NB4 (cell line): ENCODE measurements at regions not wholly inside any gene's neighbourhood (a gene's known extent, or its start where the extent isn't known, plus 50 kb on each side); places are given as distances from the start of the nearest gene placed in this dataset.
"Not testable (repeated sequence)": the region's sequence is repeated elsewhere in the genome, so short reads cannot be mapped to it uniquely, and the experiment has no call there.

Source experiments
- DNase-seq: peaks from one replicate; pipeline ENCODE4 v3.0.0; 2010; ENCODE audit warnings: low read depth
- H3K4me3 ChIP-seq: one replicate; pipeline ENCODE4 v1.5.1; 2011; ENCODE audit warnings: mild to moderate bottlenecking, low read depth, low read length, moderate library complexity
- MAX ChIP-seq: IDR thresholded peaks from 2 replicates; pipeline ENCODE4 v1.6.1; 2011; ENCODE audit warnings: low read depth, low read length
- MYC ChIP-seq: IDR thresholded peaks from 2 replicates; pipeline ENCODE4 v1.6.1; 2011; ENCODE audit warnings: low read depth, low read length
- POLR2A ChIP-seq: IDR thresholded peaks from 2 replicates; pipeline ENCODE4 v1.6.1; 2011; ENCODE audit warnings: mild to moderate bottlenecking; ENCODE audit not compliant: insufficient read length; ENCODE audit errors: extremely low read depth
- TF ChIP-seq, protein P1 (sequence below): IDR thresholded peaks from one replicate; pipeline ENCODE4 v1.5.1; 2012; ENCODE audit warnings: low read depth, low read length

DNA sequence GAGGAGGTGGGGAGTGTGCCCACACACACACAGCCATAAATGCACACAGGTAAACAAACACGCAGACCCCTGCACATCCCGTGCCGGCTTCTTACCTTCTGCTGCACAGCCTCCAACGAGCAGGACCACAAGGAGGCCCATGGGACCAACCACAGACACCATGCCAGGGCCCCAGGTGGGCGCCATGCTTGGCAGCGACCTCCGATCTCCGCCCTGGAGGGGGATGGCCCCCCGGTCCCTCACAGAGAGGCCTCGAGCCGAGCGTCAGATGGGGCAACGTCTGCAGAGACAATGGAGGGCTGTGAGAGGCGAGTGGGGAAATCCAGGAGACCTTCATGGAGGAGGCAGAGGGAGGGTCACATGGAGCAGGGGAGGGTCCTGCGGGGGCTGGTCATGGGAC, 54.7 kb downstream of the PTPRS start:
- TF ChIP-seq MAX, result no peak
- TF ChIP-seq, protein P1, sequence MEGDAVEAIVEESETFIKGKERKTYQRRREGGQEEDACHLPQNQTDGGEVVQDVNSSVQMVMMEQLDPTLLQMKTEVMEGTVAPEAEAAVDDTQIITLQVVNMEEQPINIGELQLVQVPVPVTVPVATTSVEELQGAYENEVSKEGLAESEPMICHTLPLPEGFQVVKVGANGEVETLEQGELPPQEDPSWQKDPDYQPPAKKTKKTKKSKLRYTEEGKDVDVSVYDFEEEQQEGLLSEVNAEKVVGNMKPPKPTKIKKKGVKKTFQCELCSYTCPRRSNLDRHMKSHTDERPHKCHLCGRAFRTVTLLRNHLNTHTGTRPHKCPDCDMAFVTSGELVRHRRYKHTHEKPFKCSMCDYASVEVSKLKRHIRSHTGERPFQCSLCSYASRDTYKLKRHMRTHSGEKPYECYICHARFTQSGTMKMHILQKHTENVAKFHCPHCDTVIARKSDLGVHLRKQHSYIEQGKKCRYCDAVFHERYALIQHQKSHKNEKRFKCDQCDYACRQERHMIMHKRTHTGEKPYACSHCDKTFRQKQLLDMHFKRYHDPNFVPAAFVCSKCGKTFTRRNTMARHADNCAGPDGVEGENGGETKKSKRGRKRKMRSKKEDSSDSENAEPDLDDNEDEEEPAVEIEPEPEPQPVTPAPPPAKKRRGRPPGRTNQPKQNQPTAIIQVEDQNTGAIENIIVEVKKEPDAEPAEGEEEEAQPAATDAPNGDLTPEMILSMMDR, result no peak
- TF ChIP-seq POLR2A, result no peak
- no peak for TF ChIP-seq MYC

DNA sequence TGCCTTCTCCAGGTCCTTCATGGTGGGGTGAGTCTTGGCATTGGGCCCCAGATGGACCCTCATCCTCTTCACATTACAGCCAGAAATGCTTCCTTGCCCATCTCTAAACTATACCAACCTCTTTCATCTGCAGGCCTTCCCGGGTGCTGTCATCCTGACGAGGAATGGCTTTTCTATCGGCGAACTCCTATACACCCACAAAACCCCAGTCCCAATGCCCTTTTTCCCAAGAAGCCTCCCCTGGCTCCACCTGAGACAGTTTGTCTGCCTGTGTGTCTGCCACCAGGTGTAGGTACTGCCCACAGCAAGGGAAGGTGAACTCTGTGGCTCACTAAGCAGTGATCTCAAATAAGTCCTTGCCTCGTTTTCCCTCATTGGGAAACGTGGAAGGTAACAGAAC, 55.3 kb downstream of the PTPRS start:
- TF ChIP-seq MAX (no peak), POLR2A (no peak), MYC (no peak)
- TF ChIP-seq, protein P1, result no peak
- DNase-seq, result no peak
- no peak overlapping the region for H3K4me3 ChIP-seq

More for the DNA sequence above, 54.7 kb downstream of the PTPRS start:
- DNase-seq, result no peak
- no peak overlapping the region for H3K4me3 ChIP-seq

DNA sequence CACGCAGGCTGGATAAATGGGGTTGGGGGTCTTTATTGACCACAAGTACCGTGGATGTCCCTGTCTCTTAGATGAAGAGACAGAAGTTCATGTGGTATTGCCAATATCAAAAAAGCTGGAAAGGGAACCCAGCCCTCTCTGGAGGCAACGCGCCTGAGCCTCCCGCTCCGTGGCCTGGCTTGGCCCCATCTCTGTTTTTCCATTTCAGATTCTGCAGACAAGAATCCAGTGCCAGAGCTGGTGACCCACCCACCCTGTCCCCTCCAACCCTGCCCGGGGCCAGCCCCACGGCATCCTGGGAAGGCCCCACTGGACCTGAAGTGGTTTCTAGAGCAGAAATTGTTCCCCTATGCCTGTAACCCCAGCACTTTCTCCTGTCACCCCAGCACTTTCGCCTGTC, 57.7 kb downstream of the PTPRS start:
- no peak overlapping the region for H3K4me3 ChIP-seq
- no peak for DNase-seq
- TF ChIP-seq, protein P1, result no peak
- TF ChIP-seq MYC (no peak), POLR2A (no peak)

- TF ChIP-seq MAX (no peak), MYC (no peak), POLR2A (no peak)
- TF ChIP-seq, protein P1, result no peak
- no peak for DNase-seq
- H3K4me3 ChIP-seq, result no peak overlapping the region
These were observed 59.0 kb downstream of the PTPRS start for GRCh38 chr19:5281588-5281987.

- not testable (repeated sequence) for H3K4me3 ChIP-seq, DNase-seq
These were observed 64.9 kb downstream of the PTPRS start for GRCh38 chr19:5275668-5276067.

DNA sequence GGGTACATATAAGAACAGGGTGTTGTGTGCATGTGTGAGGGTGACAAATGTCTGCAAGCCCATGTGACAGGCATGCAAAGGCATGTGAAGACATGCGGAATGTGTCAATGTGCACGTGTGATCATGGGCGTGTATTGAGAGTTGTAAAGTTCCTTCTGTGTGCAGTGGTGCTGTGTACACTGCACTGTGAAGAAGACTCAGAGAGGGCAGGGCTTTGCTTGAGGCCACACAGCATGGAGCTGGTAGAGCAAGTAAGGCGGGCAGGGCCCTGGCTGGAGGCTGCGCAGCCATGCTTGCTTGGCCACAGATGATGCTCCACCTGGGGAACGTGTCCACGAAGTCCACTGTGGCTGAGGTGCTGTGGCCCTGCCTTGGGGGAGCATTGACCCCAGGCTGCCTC, 66.8 kb downstream of the PTPRS start:
- DNase-seq, result no peak
- no peak overlapping the region for H3K4me3 ChIP-seq
- TF ChIP-seq MAX (no peak), POLR2A (no peak), MYC (no peak)
- TF ChIP-seq, protein P1, result no peak
